GM12878 (cell line): ENCODE measurements at regions not wholly inside any gene's neighbourhood (a gene's known extent, or its start where the extent isn't known, plus 50 kb on each side); places are given as distances from the start of the nearest gene placed in this dataset.

ENCODE experiments used
- ATAC-seq: fragments of 200-7000 bp; cut with Tn5 transposase; 3 replicates; pipeline ENCODE4 v1.9.1; 2020; ENCODE audit warnings: mild to moderate bottlenecking, moderate library complexity
- BruUV-seq: library from RNA; stranded (reverse); fragments of 400-500 nt; replicated peaks from 2 replicates; lab custom pipeline; 2021; lab: Mats Ljungman, UMichigan
- CTCF ChIA-PET: fragments of 300-600 bp; sonication (Branson Sonifier 250); formaldehyde crosslinking; extraction: SDS; loops from one replicate; lab custom pipeline; 2021; ENCODE audit warnings: inconsistent platforms; lab: Yijun Ruan, JAX
- POLR2A ChIA-PET: fragments of 350-600 bp; formaldehyde crosslinking; extraction: SDS; loops from one replicate; lab custom pipeline; 2021; ENCODE audit warnings: inconsistent platforms; lab: Charles Lee
- RAD21 ChIA-PET: fragments of 300-600 bp; sonication (Branson Sonifier 250); formaldehyde crosslinking; loops from one replicate; lab custom pipeline; 2023; ENCODE audit warnings: antibody characterized with exemption; ENCODE audit not compliant: unreplicated experiment; lab: Charles Lee
- SMC1A ChIA-PET: fragments of 300-600 bp; sonication (Branson Sonifier 250); formaldehyde crosslinking; loops from one replicate; lab custom pipeline; 2023; ENCODE audit not compliant: unreplicated experiment, uncharacterized antibody; lab: Charles Lee
- DNase-seq: peaks from one replicate; pipeline ENCODE4 v3.0.0-alpha.2; 2011; ENCODE audit warnings: low read depth, low spot score
- FAIRE-seq: peaks from 3 replicates; lab custom pipeline; 2011; peaks lifted over from hg19 to GRCh38; lab: Jason Lieb, UNC
- H2AFZ ChIP-seq: 2 replicates; pipeline ENCODE4 v1.6.0; 2011; ENCODE audit warnings: low read depth, low read length, control low read depth; ENCODE audit not compliant: control insufficient read depth
- H3K27ac ChIP-seq: 2 replicates; pipeline ENCODE4 v1.5.1; 2011; ENCODE audit warnings: control low read depth; ENCODE audit not compliant: control insufficient read depth, insufficient read depth
- H3K27me3 ChIP-seq, 2 experiments: replicated peaks in 1 of 2; 2 replicates each; pipeline versions ENCODE4 v1.6.0 to v1.6.1; 2011; ENCODE audit warnings: low read length in 1 of 2; ENCODE audit not compliant: control insufficient read depth in 2 of 2, insufficient read depth in 2 of 2
- H3K36me3 ChIP-seq, 2 experiments: 2 replicates each; pipeline ENCODE4 v1.5.1; 2011; ENCODE audit warnings: low read length in 1 of 2; ENCODE audit not compliant: control insufficient read depth in 2 of 2, insufficient read depth in 2 of 2
- H3K4me1 ChIP-seq: 2 replicates; pipeline ENCODE4 v1.6.1; 2011; ENCODE audit warnings: mild to moderate bottlenecking, low read length, moderate library complexity, mixed read lengths; ENCODE audit not compliant: control insufficient read depth, insufficient read depth
- H3K4me2 ChIP-seq: 2 replicates; pipeline ENCODE4 v1.6.0; 2011; ENCODE audit warnings: control low read depth; ENCODE audit not compliant: control insufficient read depth, insufficient read depth
- H3K4me3 ChIP-seq: fragments of 200-600 bp; sonication (generic); 2 replicates; pipeline ENCODE4 v1.5.1; 2016
- H3K79me2 ChIP-seq: 2 replicates; pipeline ENCODE4 v1.6.0; 2011; ENCODE audit warnings: low read length; ENCODE audit not compliant: control insufficient read depth, insufficient read depth
- H3K9ac ChIP-seq: 2 replicates; pipeline ENCODE4 v1.8.0; 2011; ENCODE audit warnings: low read length, control low read depth, mixed read lengths; ENCODE audit not compliant: control insufficient read depth, insufficient read depth
- H3K9me3 ChIP-seq: replicated peaks from 3 replicates; pipeline ENCODE4 v1.5.1; 2011; ENCODE audit warnings: mild to moderate bottlenecking, low read length; ENCODE audit not compliant: control insufficient read depth, insufficient read depth
- H4K20me1 ChIP-seq: 2 replicates; pipeline ENCODE4 v1.6.0; 2011; ENCODE audit not compliant: control insufficient read depth, insufficient read depth
- ATF7 ChIP-seq: fragments of 450-650 bp; IDR thresholded peaks from 2 replicates; pipeline ENCODE4 v1.6.1; 2016; ENCODE audit warnings: low read depth, mild to moderate bottlenecking
- E4F1 ChIP-seq: fragments of 450-650 bp; IDR thresholded peaks from 2 replicates; pipeline ENCODE4 v1.6.1; 2018; ENCODE audit warnings: borderline replicate concordance, mild to moderate bottlenecking; ENCODE audit not compliant: partially characterized antibody
- FOS ChIP-seq: IDR thresholded peaks from 3 replicates; pipeline ENCODE4 v1.6.1; 2011; ENCODE audit warnings: borderline replicate concordance; ENCODE audit not compliant: insufficient read length; ENCODE audit errors: extremely low read depth
- MYC ChIP-seq: IDR thresholded peaks from 2 replicates; pipeline ENCODE4 v1.6.1; 2011; ENCODE audit warnings: mild to moderate bottlenecking, low read length, moderate library complexity, inconsistent platforms; ENCODE audit not compliant: insufficient read depth, insufficient replicate concordance, insufficient read length, severe bottlenecking
- NR2F1 ChIP-seq: fragments of 450-650 bp; conservative IDR thresholded peaks from 2 replicates; pipeline ENCODE4 v1.6.1; 2017; ENCODE audit warnings: mild to moderate bottlenecking
- POLR2A ChIP-seq: IDR thresholded peaks from 2 replicates; pipeline ENCODE4 v1.6.1; 2011; ENCODE audit warnings: low read depth, mild to moderate bottlenecking, low read length
- POU2F2 ChIP-seq: IDR thresholded peaks from 3 replicates; pipeline ENCODE4 v1.6.1; 2011; ENCODE audit warnings: low read depth, mild to moderate bottlenecking, low read length, borderline replicate concordance
- RCOR1 ChIP-seq: conservative IDR thresholded peaks from 2 replicates; pipeline ENCODE4 v1.6.1; 2012; ENCODE audit warnings: low read depth, low read length, improper control_type of control experiment
- RELB ChIP-seq: fragments of 450-650 bp; IDR thresholded peaks from 2 replicates; pipeline ENCODE4 v1.6.1; 2017; ENCODE audit warnings: low read depth, mild to moderate bottlenecking, moderate library complexity
- SMAD1 ChIP-seq: fragments of 450-650 bp; IDR thresholded peaks from 2 replicates; pipeline ENCODE4 v1.6.1; 2018; ENCODE audit warnings: mild to moderate bottlenecking, low read depth; ENCODE audit not compliant: partially characterized antibody
- SPI1 ChIP-seq: IDR thresholded peaks from 2 replicates; pipeline ENCODE4 v1.6.1; 2011; ENCODE audit warnings: low read depth, mild to moderate bottlenecking, low read length, moderate library complexity, borderline replicate concordance; ENCODE audit not compliant: insufficient read depth
- WRNIP1 ChIP-seq: IDR thresholded peaks from 2 replicates; pipeline ENCODE4 v1.6.1; 2011; ENCODE audit warnings: low read depth, low read length, improper control_type of control experiment, borderline replicate concordance
- ZBTB4 ChIP-seq: fragments of 450-650 bp; formaldehyde crosslinking; IDR thresholded peaks from 2 replicates; pipeline ENCODE4 v1.4.0; 2022; ENCODE audit warnings: mild to moderate bottlenecking, moderate library complexity
- WGBS: methylation state at CpG from one replicate; pipeline ENCODE4 v1.1.6; 2016; ENCODE audit warnings: low lambda C conversion rate; ENCODE audit not compliant: insufficient replicate concordance, insufficient coverage; ENCODE audit errors: missing lambda C conversion rate; 5-methylcytosine and 5-hydroxymethylcytosine counted together
- in situ Hi-C: fragments of 300-500 bp; cut with MboI; formaldehyde crosslinking; loops from 9 replicates; pipeline ENCODE4 v1.14.3; 2018; ENCODE audit warnings: mixed read lengths
- intact Hi-C: fragments of 100-400 bp; cut with micrococcal nuclease; formaldehyde crosslinking; loops from one replicate; pipeline ENCODE4 v1.14.2; 2022; ENCODE audit not compliant: unreplicated experiment

- Histone ChIP-seq H3K4me1 (no peaks in the 10 kb centered on the region), H3K9ac (no peak overlapping the region), H3K27me3 (no peaks in the 10 kb centered on the region), H3K4me3 (no peak overlapping the region), H3K79me2 (no peaks in the 10 kb centered on the region), H3K9me3 (no peaks in the 10 kb centered on the region; the same call in 2 of the 3 replicates), H2AFZ (no peak overlapping the region), H3K27ac (no peak overlapping the region), H3K4me2 (no peak overlapping the region), H3K36me3 (no peaks in the 10 kb centered on the region), H4K20me1 (no peaks in the 10 kb centered on the region)
- DNase-seq (no peak), FAIRE-seq (peak; percentile 73), ATAC-seq (peak; percentile 81)
- in situ Hi-C loops (no loop called here), intact Hi-C loops (loop anchor here (10.0 kb wide), 1 partner anchor 183 kb away; no protein-coding TSS in a partner anchor)
- ChIA-PET RAD21 (interaction anchor here (0.8 to 1.7 kb wide), 4 partner anchors 178 to 391 kb away, joined by 3 to 6 read pairs (median 4); no protein-coding TSS in a partner anchor), CTCF (interaction anchor here (0.7 to 2.8 kb wide), 13 partner anchors 11 to 591 kb away, joined by 3 to 7 read pairs (median 3); no protein-coding TSS in a partner anchor), POLR2A (no interaction called here), SMC1A (interaction anchor here (0.7 to 1.5 kb wide), 9 partner anchors 10 to 1208 kb away, joined by 3 to 4 read pairs (median 3); no protein-coding TSS in a partner anchor)
- no TSS peak for BruUV-seq
- WGBS: 59% methylated on average over 1 of the region's 1 CpG
- TF ChIP-seq WRNIP1: no peak
- TF ChIP-seq RCOR1: no peak
- no peak for TF ChIP-seq POLR2A
- no peak for TF ChIP-seq FOS
- TF ChIP-seq POU2F2: no peak
- TF ChIP-seq ATF7: no peak
- no peak for TF ChIP-seq RELB
- peak; percentile 27; the same call in 1 of the 2 replicates for TF ChIP-seq NR2F1
- TF ChIP-seq SMAD1: no peak
- no peak for TF ChIP-seq MYC
- no peak for TF ChIP-seq E4F1
- TF ChIP-seq SPI1: no peak
- no peak for TF ChIP-seq ZBTB4 (CRISPR knock-in tag)
Observed at GRCh38 chrX:39261446-39262147, 460.3 kb downstream of the MID1IP1 start.
